ENCODE measurements at regions not wholly inside any gene's neighbourhood (a gene's known extent, or its start where the extent isn't known, plus 50 kb on each side); places are given as distances from the start of the nearest gene placed in this dataset.

GRCh38 chr20:12133553-12133952, 215.9 kb downstream of the BTBD3 start:
- no peak for TF ChIP-seq POLR2A (IDR thresholded peaks at IDR 0.05)
- TF ChIP-seq CTCF (IDR thresholded peaks at IDR 0.05): no peak
